Limb (tissue), 2 donors: ENCODE measurements at regions not wholly inside any gene's neighbourhood (a gene's known extent, or its start where the extent isn't known, plus 50 kb on each side); places are given as distances from the start of the nearest gene placed in this dataset.

ENCODE experiments used
- DNase-seq, 2 donors: peaks; one replicate each; pipeline ENCODE4 v3.0.0-alpha.2; 2016; ENCODE audit errors: extremely low spot score in 2 of 2

DNA sequence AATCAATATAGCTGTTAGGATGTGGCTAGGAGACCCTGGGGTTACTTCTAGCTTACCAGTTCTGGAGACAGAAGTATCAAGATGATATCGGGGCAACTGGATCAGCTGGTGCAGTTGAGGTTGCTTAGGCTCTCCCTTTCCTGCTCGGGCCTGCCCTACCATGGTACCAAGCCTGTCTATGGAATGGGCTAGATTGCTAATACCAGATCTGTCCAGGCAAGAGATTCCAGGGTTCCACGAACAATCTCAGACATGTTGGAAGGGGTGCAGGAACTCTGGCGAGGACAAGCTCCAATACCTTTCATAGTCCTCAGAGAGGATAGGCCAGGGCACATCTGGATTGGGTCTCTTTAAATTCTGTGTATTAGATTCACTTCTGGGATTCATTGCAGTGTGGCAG lies 53.8 kb downstream of the ADM start:
- no peak for DNase-seq

DNA sequence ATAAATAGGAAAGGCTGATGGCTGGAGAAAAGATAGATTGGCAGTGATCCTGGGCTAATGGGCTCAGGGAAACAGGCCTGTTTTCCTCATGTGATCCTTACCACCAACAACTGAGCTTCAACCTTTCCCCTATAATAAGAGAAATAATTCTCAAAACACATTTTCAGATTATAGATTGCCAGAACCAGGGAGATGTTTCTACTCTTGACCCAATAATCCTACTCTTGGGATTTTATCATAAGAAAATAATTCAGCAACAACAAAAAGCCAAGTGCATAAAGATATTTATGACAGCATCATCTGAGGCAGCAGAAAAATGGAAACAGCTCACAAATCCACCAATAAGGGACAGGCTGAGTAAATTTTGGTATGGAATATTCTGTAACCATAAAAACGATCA lies 54.3 kb downstream of the ADM start:
- DNase-seq, result no peak

DNA sequence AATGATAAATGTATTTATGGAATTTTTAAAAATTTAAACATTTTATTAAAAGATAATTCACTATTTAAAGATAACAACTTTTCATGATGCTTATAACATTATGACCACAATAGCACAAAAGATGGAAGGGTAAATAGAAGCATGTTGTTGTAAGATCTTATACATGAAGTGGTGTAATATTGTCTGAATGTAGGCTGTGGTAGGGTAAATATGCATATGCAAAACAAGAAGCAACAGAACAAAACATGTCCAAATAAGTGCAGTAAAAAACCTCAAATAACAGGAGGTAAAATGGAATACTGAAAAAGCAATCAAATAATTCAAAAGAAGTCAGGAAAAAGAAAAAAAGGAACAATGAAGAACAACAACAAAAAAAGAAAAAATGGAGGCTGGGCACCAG lies 56.0 kb downstream of the ADM start:
- DNase-seq, result no peak

DNA sequence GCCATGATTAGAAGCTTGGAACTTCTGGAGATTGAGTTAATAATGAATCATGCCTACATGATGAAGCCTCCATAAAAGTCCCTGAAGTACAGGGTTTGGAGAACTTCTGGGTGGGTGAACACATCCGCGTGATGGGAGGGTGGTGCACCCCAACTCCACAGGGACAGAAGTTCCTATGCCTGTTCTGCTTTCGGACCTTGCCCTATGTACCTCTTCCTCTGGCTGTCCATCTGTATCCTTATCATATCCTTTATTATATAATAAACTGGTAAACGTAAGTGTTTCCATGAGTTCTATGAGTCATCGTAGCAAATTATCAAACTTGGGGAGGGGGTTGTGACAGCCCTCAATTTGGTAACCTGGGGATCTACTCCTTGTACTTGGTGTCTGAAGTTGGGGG lies 60.2 kb downstream of the ADM start:
- no peak for DNase-seq

DNA sequence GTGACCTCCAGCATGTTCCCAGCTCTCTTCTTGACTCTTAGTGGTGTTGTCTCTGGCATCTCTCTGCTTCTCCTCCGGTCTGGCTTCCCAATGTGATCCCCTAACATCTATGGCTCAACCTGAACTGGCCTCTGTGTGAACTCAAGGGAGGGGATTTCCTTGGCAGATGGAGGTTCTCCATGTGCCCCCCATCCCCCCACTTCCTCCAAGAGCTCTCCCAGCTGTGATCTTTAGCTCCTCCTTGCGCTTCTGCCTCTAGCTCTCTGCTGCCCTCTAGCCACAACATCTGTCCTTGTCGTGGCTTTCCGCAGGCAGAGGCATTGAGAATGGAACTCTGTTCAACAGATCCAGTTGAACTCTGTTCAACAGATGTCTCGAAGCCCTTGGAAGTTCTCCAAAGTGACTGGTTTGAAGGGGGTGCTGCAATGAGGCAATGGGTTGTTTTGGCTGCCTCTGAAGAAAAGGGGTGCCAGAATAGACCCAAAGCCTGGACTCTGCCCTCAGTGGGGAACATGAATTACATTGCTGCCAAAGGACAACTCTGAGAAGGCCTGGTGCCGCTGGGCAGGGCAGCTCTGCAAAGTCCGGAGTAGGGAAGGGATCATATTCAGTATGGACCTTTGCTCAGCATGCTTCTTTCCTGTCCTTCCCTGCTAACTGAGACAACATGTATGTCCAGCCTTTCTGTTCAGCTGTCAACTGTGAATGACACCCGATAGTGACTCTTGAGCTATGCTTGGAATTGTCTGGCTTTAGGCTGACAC lies 61.9 kb downstream of the ADM start:
- peak; percentile 77 to 84 for DNase-seq

DNA sequence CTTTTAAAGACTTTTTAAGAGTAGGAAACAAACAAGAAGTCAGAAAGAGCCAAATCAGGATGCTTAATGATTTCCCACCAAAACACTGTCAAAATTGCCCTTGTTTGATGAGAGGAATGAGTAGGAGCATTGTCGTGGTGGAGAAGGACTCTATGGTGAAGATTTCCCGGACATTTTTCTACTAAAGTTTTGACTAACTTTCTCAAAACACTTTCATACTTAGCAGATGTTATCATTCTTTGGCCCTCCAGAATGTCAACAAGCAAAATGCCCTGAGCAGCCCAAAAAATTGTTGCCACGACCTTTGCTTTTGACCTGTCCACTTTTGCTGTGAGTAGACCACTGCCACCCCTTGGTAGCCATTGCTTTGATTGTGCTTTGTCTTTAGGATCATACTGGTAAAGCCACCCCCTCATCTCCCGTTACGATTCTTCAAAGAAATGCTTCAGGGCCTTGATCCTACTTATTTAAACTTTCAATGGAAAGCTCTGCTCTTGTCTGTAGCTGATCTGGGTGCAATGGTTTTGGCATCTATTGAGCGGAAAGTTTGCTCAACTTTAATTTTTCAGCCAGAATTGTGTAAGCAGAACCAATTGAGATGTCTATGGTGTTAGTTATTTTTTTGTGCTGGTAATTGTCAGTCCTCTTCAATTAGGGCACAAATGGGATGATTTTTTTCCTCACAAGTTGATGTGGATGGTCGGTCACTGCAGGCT lies 67.2 kb downstream of the ADM start:
- no peak for DNase-seq

DNA sequence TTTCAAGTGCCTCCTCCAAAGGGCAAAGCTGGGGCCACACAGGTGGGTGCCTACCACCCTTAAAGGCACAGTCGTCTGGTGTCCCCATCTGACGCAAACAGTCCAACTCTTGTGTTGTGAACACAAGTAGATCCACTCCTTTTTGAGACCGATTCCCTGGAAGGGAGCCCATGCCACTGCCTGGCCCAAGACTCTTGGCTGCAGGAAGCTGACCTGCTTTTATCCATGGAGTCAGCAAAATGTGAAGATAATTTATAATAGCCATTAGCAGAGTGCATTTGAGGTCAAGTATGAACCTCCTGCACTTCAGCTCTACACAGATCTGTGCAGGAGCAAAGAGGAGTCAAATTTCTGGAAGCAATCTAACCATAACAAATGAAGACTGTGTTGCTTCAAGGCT lies 68.5 kb downstream of the ADM start:
- DNase-seq, result no peak

DNA sequence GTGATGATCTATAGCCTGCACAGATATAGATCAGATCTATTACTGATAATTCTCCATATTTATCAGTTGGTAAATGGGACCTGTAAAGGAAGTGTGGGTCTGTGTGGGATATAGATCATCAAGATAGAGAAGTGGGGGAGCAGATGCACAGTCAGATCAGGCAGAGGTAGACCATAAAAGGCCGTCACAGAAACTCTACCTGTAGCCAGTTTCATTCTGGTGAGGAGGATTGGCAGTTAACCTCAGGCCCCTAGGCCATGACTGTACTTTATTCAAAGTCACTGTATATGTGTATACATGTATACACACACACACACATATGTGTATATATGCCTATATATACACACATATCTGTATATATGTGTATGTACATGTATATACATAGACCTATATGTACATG lies 69.1 kb downstream of the ADM start:
- no peak for DNase-seq

DNA sequence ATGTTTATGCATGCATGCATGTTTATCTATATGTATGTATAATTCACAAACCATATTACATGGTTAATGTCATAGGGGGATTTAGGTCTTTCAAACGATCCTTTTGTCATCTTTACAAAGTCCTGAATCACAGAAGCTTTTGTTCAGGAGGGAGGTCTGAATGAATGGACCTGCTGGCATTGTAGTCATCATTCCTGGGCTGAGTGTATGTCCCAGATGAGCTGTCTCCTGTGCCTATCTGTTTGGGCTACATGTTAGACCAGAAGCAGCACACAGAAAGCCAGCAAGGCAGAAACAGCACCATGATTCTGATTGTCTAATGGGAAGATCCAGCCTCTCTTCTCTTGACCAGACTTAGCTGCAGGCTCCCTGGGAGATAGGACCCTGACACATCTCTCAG lies 69.5 kb downstream of the ADM start:
- no peak for DNase-seq

DNA sequence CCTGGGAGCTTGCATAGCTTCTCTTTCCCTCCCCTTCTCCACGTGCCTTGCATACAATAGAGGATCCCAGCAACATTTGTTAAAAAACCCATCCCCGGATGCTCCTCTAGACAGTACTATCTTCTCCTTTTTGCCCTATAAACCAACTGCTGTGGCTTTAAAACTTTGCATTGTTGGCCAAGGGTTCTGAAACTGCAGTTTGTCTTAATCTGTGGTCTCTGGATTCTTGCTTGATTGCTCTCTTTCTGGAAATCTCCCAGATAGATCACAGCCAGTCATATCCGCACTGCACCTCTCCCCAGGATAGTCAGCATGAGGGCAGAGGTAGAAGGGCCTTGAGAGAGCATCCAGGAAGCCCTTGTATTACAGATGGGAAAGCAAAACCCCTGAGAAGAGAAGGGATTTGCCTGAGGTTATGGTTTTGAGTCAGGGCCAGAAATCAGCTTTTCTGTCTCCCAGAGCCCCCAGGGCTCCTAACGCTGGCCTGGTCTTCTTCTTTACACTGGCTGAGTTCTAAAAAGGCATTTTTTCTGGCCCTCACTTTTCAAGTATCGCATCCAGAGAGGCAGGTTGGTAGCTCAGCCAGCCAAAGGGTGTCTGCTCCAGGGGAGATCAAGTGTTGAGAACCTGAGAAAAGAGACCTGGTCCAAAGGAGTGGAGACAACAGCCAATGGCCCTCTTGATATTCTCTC lies 70.6 kb downstream of the ADM start:
- no peak for DNase-seq

DNA sequence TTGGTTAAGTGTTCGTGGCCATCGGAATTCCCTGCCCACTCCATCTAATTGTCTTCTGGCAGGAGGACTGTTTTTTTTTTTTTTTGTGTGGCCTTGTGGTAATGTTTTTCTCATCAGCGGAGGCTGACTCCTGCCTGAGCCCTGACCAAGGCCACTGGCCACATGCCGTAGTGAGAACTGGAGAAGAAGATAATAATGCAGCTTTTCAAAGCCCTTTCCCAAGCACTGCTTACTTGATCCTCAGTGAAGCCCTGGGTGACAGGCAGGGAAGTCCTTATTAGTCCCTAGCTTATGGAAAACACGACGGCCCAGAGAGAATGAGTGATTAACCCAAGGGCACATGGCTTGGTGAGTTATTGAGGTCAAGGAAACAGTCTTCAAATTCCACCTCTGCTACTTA lies 71.2 kb downstream of the ADM start:
- DNase-seq, result no peak

DNA sequence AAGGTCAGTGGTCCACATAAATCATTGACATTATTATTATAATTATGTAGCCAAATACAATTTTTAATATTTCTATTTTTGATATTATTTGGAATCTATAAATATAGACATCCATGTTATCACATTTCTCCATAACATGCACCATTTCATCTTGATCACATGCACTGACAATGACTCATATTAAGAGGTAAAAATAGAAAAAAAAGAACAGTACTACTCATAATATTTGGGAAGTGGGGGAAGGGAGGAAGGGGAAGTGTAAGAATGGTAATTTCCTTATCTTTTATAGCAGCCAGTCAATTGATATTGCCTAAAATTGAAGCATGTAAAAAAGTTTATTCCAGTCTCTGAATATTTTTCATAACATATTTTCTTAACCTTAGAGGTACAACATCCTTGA lies 72.3 kb downstream of the ADM start:
- no peak for DNase-seq

DNA sequence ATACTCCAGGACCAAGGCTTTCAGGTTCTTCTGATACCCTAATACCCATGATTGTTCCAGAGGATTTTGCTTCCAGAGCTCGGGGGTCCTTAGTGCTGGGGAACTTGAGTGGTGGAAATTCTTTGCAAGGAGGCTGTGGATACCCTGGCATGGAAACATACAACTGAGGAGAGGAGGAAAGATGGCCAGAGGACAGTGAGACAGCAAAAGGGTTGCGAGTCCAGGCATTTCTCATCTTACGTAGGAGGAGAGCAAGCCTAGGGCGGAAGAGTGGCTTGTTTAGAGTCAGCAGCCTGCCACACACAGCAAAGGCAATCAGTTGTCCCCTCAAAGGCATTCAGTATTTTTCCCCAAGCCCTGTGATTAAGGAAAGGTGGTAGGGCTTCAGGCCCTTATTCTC lies 73.5 kb downstream of the ADM start:
- DNase-seq, result no peak

DNA sequence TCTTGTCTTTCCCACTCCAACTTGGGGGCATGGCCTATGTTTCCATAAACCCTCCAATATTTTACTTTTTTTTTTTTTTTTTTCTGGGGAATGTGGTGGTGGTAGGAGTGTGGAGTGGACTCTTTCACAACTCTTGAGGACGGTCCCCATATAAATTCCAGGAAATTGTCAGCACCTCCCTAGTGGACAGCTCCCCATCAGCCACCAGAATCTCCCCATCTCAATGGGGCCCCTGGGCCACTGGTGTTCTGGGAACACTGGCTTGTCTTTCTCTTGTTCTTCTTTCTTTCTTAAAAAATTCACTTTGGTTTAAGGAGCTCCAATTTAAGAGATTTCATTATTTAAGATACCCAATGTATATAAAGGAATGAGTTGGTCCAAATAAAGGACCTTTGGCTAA lies 74.1 kb downstream of the ADM start:
- no peak for DNase-seq

DNA sequence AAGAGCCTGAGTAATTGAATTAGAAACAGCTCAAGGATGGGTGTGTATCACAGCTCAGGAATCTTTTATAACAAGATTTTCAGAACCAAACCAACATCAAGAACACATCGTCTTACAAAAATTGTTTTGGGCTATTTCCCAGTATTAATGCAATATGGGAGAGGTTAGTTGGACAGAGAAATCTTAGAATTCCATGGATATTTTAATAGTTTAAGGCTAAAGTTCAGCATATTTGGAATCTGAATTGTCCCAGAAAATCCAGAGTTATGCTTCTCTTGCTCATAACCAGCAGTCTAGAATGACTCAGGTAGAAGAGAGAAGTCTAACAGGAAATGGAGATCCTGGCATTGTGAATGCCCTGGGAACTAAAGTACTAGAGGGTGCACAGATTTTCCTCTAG lies 74.6 kb downstream of the ADM start:
- DNase-seq, result no peak

DNA sequence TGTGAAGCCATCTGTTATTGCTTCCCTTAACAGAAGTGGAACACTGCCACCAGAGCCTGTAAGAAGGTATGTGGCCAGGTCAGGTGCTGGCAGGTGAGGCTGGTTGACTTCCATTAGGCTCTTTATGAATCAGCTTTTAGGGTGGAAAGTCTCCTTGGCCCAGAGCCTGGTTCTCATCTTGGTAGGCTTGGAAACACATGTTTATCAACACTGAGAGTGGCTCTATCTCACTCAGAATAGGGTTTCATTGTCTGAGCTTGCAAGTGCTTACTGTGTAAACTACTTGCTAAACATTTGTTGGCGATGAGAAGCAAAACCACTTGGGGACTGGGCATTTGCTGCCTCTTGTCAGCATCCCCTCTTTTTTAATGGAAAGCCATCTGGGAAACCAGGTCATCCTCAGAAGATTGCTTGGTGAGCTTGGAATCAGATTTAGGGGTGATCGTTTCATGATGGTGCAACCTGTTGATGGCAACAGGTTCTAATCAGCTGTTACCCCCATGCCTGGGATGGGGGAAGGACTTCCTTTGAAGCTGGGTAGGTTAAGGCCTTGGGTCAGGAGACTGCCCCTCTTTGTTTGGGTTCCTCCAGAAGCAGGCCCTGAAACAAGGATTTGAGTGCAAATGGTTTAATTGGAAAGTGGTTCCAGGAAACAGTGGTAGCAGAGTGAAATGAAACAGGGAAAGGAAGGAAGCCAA lies 75.0 kb upstream of the AMPD3 start:
- DNase-seq, result no peak

DNA sequence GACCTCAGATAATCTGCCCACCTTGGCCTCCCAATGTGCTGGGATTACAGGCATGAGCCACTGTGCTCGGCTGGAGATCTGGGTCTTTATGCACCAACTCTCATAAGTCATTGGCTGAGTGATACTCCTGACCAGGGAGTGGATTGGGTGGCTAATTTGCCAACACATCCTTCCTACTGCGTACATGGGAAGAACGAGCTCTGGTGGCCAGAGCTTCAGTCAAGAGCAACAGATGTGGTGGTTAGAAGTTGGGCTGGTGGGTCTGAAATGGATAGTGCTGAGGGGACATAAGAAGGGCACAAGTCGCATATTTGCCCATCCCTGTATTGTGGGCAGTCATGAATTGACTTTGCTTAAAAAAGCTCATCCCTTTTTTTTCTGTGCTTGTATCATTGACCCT lies 74.1 kb upstream of the AMPD3 start:
- DNase-seq, result no peak

DNA sequence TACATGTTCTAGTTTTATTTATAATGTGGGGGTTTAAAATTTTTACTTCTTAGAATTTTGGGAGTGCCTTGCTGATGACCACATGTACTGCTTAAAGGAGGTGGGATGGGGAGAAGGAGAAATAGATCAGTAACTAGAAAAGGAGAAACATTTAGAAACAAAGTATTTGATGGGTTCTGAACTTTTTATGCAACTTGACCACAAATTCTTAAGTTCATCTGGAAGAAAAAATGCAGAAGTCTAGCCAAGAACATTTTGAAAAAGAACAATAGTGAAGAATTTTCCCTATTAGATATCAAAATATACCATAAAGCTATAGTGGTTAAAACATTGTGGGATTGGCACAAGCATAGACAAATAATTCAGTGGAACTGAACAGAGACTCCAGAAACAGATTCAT lies 73.3 kb upstream of the AMPD3 start:
- DNase-seq, result no peak

DNA sequence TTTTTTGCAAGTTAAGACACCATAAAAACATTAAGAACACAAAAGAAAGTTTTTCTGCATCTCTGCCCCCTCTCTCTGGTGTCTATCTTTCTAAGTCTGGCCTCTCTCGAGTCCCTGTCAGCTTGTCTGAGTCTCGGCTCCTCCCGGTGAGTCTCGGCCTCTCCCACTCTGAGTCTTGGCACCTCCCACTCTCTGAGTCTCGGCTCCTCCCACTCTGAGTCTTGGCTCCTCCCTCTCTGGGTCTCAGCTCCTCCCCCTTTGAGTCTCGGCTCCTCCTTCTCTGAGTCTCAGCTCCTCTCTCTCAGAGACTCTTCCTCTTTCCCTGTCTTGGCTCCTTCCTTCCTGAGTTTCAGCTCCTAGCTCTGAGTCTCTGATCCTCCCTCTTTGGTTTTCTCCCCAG lies 72.5 kb upstream of the AMPD3 start:
- DNase-seq, result no peak

DNA sequence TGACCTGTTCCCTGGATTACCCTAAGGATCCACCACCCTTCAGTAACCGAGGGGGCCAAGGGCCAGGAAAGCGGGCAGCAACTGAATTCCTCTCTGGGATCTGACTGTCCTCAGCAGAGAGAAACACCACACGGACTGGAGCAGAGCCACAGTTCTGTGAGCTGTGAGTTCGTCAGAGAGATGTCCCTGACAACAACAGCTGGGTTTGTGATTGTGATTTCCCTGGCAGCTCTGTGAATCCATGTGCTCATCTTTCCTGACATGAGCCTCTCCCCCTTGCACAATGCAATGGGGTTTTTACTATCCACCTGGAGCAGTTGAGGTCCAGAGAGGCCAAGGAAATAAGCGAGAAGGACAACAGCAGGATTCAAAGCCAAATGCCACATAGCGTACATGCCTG lies 69.4 kb upstream of the AMPD3 start:
- peak in 1 of 2 donors; percentile 32 for DNase-seq

DNA sequence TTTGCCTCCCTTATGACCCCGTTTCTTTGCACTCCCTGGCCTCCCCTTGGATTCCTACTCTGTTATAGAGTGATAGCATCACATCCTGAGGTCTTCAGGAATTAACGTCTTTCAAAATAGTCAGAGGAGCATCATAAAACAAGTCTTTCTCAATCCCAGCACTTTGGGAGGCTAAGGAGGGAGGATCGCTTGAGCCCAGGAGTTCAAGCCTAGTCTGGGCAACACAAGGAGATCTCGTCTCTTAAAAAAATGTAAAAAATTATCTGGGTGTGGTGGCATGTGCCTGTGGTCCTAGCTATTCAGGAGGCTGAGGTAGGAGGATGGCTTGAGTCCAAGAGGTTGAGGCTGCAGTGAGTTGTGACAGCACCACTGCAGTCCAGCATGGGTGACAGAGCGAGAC lies 68.7 kb upstream of the AMPD3 start:
- DNase-seq, result no peak

DNA sequence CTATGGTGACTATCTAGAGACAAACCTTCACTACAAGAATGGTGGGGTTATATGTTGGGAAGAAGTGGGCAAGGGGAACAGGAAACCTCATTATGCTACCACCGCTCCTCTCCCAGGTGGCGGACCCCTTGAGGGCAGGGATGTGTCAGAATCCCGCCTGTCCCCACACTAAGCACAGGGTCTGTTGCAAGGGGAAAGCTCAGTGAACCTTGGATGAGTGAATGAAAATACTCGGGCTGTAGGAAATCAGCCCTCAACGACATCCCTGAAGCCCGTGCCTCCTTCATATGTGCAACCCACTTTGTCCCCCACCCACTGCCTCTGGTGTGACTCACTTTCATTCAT lies 68.2 kb upstream of the AMPD3 start:
- DNase-seq, result no peak
